Anterior cingulate cortex (tissue), 58 donors: ENCODE measurements at regions not wholly inside any gene's neighbourhood (a gene's known extent, or its start where the extent isn't known, plus 50 kb on each side); places are given as distances from the start of the nearest gene placed in this dataset.
"Not testable (repeated sequence)": the region's sequence is repeated elsewhere in the genome, so short reads cannot be mapped to it uniquely, and the experiment has no call there.

Experiments
- DNase-seq, 58 donors: peaks; one replicate each; lab custom pipeline; 2025; lab: John Stamatoyannopoulos, UW

DNA sequence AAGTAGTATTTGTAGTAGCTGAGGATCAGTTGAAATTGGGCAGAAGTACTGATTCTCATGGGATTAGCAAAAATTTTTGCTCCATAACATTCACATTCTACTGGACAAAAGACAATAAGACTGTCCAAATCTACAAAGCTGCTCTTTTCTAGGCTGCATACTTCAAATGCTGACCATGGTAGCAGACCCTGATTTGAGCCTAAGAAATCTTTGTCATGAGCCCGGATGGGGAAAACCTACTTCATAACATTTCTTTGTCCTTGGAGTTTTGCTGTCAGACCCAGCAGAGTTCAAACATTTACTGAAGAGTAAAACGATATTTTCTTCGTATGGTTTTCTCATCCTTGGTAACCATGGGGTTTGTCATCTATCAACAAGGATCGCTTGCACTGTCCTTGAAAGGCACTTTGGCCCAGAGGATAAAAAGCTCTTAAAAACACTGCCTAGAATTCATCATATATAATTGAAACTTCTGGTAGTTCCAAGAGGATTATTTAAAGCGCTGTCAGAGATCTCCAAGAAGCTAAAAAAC, 216.9 kb downstream of the CAVIN4 start:
- no peak for DNase-seq

DNA sequence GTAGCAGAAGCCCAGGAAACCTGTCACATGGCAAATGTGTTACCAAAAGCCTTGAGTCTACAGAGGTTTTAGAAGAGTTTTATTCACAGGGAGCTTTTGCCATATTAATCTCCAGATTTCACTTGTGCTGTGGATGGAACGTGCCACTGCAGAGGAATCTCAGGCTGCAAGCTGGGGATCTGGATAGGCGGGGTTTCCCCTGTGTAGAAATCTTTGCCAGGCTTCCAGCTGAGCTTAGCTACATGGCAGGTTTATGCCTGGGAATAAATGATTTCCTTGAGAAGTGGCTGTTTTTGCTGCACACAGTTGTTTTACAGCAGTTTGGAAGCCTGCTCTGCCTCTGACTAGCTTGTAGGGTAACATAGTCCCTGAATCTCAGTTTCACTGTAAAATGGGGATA, 224.6 kb upstream of the PLPPR1 start:
- DNase-seq: peak in 1 of 58 donors; percentile 1

DNA sequence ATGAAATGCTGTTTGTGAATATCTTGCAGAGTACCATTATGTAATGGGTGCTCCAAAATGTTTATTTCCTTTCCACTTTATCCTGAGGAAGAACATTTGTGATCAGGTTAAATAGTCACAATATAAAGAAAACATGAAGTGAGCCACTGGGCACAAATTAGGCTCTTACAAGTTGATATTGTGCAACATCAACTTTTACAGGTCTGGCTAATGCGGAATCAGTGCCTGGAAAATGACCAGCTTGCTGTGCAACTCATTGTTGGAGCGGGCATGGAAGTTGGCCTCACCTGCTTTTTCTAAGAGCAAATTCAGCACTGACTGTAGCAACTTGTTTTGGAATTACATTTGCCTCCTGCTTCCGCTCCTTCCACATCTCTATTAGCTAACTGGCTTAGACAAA, 216.9 kb upstream of the PLPPR1 start:
- DNase-seq: no peak

DNA sequence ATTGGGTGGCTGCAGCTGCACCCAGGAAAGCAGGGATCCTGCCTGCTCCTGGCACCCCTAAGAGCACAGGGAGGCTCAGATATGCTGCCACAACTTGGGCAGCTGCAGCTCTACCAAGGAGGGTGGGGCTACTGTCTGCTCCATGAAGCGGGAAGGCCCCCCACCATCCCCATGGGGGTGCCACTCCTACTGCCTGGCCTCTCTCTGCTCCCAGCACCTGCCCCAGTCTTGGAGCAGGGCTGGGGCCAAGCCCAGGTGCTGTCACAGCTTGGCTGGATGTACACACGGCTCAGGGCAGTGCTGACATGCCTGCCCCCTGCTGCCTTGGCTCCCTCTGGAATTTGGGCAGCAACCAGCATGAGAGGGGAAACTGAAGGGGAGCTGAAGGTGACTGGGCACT, 214.7 kb upstream of the PLPPR1 start:
- no peak for DNase-seq

DNA sequence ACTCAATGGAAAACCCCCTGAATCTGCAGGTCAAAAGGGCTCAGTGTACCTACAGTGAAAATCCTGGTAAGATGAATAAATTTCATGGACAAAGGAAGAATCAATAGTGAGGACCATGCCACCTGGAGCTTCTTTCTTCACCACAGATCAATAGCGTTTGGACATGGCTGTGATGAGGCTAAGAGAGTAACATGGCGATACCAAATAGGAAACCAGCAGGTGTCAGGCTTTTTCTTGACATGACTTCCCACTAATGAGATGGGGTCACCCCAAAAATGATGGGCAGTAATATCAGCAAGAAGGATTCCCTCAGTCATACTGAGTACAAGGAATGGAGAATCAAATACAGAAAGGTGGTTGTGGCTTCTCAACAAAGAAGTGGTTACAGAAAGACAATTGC, 208.5 kb upstream of the PLPPR1 start:
- no peak for DNase-seq

DNA sequence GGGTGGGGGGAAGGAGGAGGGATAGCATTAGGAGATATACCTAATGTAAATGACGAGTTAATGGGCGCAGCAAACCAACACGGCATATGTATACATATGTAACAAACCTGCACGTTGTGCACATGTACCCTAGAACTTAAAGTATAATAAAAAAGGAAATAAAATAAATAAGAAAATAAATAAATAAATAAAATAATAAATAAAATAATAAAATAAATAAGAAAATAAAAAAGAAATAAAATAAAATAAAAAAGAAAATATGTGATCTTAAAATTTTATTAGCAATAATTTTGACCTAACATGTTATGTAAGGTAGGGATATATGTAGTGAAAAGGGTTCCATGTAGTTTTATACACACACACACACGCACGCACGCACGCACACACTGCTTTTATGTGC, 195.5 kb upstream of the PLPPR1 start:
- not testable (repeated sequence) for DNase-seq

DNA sequence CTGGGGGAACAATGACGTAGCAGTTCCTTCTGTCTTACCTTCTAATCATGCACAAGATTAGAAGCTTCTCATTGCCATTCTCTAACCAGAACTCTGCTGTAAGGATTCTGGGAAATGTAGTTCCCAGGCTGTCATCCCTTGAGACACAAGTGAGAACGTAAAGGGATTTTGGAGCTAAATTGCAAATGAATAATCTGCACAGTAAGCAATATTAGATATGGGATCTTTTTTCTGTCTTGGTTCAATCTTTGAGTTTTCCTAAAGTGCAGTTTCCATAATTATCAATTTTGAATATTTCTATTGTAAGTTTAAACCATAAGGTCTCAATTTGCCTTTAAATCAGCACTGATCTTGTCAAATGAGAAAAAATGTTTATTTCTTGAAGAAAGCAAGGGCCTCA, 189.7 kb upstream of the PLPPR1 start:
- no peak for DNase-seq

DNA sequence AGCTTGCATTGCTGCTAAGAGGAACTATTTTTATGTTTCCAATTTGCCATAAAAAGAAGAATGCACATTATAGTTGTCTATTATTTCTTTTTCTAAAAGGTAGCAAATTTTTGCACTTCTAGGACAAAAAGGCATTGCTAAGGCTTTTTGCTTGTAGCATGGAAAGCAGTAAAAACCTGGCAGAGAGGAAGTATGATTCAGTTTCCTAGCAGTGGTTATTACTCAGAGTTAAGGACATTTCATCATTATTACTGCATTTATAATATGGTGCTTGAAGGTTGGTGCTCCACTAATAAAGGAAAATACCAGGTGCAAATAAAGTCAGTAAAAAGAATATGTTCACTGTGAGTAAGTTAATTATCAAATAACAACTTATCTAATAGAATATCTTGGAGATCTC, 179.8 kb upstream of the PLPPR1 start:
- no peak for DNase-seq

DNA sequence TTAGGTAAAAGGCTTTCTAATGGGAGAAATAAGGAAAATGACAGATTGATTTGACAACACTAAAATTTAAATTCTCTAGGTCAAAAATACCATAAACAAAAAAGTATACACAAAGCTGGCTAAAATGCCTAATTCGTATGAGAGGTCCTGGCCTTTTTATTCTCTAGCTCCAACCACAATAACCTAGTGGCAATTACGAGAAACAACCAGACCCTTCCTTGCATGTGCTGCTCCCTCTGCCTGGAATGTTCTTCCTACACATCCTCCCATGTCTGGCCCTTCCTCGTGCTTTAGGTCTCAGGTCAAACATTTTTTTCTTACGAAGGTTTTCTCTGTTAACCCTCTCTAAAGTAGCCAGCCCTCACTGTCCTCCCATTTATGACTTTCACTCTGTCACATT, 176.4 kb upstream of the PLPPR1 start:
- no peak for DNase-seq

DNA sequence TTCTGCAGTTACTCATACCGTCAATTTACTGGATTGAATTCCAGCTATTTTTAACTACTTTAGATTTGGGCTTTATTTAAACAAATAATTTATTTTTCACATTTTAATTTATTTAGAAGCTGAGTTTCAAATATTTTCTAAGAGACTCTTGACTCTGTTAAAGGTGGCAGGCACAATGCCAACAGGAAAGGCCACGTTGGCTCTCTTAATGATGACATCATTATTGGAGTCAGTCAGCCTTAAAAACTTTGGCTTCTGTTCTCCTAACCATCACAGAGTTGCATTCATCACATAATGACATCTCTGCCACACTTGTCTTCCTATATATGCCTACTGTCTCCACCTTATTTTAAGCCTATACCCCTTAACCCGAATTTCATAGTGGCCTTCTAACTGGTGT, 172.3 kb upstream of the PLPPR1 start:
- DNase-seq: no peak

DNA sequence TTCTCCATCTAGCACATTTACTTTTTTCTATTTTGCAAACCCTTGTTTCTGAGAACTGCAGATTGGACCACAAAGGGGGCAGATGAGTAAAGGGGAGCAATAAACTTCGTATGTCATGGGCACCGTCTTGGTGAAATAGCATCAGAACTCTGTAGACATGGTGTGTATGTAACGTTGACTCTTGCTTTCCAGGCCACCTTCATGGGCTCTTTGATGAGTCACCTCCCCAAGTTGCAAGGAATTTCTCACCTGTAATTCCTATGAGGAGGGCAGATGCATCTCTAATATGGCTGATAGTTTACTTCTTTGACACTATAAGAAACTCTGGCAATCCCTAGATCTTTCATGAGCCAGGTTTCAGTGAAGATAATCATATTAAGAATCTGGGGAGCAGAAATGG, 163.4 kb upstream of the PLPPR1 start:
- no peak for DNase-seq

DNA sequence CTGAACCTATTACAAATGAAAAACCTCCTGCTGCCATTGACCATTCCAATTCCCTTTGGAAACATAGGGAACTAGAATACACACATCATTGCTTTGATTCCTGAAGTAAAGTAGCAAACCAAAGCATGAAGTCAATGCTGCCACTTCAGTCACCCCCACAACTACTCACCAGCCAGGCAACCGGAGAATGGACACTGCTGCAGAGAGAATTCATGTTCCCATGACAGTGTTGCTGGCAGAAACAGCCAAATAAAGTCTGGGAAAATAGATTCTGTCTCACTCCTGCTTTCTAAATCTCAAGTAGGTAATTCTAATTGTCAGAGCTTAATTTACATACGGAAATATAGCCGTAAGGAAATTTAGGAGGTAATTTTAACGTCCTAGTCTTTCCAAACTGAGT, 162.9 kb upstream of the PLPPR1 start:
- no peak for DNase-seq

DNA sequence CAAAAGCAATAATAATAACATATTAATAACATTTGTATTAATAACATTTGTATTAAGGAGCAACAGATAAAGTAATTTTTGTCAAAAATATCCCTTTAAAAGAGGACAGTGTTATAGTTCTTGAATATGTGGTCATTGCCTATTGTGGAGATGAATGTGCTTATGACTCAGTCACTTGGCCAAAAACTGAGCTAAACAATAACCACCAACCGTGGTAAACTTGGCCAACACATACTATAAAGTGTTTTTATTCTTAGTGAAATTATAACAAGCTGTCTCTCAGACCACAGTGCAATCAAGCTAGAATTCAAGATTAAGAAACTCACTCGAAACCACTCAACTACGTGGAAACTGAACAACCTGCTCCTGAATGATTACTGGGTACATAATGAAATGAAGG, 159.2 kb upstream of the PLPPR1 start:
- no peak for DNase-seq

DNA sequence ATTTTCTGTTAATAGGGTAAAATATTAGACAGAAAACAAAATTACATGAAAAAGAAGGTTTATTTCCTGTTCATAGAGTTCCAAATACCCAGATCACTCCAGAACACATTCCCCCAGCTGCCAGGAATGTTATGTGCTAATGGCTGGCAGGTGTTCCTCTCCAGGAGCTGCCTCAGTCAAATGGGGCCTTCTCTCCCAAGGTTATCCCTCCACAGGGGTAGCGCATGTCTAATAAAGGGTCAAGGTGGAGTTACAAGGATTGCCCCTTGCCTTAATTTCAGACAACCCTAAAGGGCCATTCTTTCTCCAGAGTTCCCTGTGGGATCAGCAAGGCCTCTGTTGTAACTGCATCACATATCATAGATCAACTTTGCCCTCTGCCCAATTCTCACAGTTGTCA, 148.6 kb upstream of the PLPPR1 start:
- no peak for DNase-seq

DNA sequence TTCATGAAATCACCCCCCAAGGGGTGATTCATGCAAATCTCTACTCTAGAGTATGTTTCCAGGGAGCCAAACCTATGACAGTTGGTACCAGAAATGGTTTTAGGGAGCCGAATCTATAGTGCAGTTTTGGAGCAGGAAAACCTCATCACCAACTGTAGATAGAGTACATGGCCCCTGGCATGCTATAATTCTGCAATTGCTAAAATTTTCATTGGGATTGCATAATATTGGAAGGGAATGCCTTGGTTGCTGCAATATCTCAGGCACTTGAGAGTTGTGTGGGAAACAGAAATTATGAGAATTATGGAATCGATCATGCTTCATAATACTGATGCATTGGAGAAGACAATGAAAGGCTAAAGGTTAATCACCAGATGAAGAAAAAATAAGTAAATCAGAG, 148.2 kb upstream of the PLPPR1 start:
- DNase-seq: no peak

DNA sequence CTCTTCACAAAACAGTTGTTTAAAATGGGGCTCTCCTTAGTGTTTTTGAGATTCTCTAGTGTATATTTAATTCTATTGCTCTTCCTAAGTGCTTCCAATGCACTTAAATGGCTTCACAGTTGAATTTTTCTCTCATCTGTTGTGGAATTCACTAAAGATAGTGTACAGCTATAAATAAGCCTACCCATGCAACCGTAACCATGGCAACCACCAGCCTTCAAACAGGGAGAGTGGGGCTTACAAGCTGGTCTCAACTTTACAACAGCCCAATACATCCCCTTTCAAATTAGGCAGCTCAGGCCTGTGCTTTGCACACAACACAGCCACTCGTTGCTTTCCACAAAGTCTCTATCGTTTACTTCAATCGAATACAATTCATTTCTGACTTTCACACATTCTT, 144.0 kb upstream of the PLPPR1 start:
- DNase-seq: peak in 22 of 58 donors; percentile 0 to 52 (median 10)

DNA sequence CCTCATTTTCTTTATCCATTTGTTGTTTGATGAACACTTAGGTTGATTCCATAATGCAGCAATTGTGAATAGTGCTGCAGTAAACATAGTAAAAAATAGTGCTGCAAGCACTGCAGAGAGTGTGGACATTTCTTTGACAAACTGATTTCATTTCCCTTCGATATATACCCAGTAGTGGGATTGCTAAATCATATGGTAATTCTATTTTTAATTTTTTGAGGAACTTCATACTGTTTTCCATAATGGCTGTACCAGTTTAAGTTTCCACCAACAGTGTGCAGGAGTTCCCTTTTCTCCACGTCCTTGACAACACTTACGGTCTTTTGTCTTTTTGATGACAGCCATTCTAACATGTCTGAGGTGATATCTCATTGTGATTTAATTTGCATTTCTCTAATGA, 138.2 kb upstream of the PLPPR1 start:
- DNase-seq: no peak

DNA sequence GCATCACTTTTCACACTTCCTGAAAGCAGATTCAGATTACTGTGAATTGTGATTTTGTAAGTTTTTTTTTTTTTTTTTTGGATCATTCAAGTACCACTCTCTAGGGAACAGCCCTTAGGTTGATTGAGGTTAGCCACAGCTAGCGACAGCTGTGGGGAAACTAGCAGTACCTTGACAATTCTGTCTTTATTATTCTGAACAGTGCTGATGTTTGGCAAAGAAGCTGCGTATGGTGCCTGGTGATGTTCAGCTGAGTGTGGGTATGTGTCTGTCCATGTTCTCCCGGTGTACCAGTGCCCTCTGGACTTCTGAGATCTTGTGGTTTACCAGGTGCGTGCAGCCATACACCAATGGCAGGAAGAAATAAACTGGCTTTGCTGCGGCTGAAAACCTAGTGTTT, 117.3 kb upstream of the PLPPR1 start:
- no peak for DNase-seq

DNA sequence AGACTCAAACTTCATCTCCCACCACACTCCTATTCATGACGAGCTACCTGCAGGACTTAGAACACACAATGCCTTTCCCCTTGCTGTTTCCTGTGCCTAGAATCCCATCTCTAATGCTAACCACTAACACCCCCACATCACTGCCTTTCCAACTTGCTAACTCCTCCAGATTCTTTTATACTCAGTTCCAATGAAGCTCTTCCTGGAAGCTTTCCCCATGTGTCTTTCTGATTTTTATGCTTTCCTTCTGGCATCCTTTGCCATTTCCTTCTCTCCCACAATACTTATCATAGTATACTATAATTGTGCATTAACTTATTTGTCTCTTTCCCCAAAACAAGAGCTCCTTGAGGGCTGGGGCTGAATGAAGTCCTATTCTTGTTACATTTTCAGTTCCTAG, 115.3 kb upstream of the PLPPR1 start:
- peak in 1 of 58 donors; percentile 0 for DNase-seq

DNA sequence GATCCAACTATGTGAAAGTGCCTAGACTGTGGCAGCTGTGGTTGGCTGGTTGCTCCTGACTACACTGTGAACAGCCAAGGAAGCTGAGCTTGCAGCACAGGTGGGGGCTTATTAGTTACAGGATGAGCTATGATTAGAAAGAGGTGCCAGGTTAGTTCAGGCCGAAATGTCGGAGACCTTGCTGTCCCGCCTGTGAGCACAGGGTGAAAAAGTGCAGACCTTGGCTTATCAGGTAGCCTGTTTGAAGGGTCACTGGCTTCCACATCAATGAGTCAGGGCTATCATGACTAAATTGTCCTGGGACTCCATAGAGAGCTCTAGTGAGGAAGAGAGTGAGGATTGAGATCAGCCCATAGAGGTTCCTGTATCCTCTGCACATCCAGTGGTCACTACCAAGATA, 114.3 kb upstream of the PLPPR1 start:
- DNase-seq: no peak

DNA sequence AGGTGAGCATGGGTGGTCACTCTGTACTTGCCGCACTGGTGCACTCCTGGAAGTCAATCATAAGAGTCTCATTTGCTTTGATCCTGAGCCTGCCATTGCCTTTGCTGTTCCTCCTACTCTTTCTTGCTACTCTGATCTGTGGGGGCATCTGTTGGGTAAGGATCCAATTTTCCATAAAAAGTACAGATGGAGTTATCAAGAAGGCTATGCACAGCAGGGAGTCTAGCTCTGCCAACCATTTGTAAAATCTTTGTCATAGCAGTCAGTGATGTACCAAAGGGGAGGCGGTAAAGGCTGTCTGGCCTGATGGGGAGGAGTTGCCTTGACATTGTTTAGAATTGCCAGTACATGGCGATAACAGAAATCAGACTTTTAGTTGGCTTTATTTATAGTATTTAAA, 109.0 kb upstream of the PLPPR1 start:
- DNase-seq: no peak

DNA sequence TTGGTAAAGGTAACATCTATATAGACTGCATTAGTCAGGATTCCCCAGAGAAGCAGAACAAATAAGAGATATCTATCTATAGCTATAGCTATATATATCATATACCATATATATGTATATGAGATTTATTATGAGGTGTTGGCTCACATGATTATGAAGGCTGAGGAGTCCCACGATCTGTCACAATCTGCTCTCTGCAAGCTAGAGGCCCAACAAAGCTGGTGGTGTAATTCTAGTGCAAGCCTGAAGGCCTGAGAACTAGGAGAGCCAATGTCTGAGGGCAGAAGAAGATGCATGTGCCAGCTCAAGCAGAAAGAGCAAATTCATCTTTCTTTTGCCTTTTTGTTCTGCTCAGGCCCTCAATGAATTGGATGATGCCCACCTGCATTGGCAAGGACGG, 102.2 kb upstream of the PLPPR1 start:
- no peak for DNase-seq

DNA sequence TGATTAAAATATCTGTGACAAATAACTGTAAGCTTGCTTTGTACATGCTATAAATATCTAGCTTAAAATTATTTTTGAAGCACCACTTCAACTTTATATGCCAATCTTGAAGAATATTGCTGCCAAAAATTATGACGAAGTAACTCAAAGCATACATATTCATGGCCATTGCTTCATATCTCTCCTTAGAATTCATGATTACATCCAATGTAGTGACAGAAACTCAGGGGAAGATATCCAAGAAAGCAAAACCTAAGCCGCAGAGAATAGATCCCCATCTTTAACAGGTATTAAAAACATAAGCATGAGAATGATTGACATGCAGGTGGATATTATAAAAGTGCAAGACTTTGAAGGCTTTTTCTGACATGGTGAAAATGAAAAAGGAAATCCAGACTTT, 100.8 kb upstream of the PLPPR1 start:
- DNase-seq: no peak

DNA sequence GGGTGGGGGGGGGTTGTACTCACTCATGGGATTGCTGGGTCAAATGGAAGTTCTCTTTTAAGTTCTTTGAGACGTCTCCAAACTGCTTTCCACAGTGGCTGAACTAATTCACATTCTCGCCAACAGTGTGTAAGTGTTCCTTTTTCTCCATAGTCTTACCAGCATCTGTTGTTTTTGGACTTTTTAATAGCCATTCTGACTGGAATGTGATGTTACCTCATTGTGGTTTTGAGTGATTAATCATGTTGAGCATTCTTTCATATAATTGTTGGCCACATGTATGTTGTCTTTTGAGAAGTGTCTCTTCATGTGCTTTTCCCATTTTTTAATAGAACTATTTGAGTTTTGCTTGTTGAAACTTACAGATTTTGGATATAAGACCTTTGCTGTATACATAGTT, 94.9 kb upstream of the PLPPR1 start:
- no peak for DNase-seq
